GM19351 (cell line): ENCODE measurements at regions not wholly inside any gene's neighbourhood (a gene's known extent, or its start where the extent isn't known, plus 50 kb on each side); places are given as distances from the start of the nearest gene placed in this dataset.

ENCODE experiments used
- ATAC-seq: cut with Tn5 transposase; IDR thresholded peaks from one replicate; pipeline ENCODE4 v1.9.1; 2021; ENCODE audit warnings: mild to moderate bottlenecking, moderate library complexity; ENCODE audit not compliant: unreplicated experiment

DNA sequence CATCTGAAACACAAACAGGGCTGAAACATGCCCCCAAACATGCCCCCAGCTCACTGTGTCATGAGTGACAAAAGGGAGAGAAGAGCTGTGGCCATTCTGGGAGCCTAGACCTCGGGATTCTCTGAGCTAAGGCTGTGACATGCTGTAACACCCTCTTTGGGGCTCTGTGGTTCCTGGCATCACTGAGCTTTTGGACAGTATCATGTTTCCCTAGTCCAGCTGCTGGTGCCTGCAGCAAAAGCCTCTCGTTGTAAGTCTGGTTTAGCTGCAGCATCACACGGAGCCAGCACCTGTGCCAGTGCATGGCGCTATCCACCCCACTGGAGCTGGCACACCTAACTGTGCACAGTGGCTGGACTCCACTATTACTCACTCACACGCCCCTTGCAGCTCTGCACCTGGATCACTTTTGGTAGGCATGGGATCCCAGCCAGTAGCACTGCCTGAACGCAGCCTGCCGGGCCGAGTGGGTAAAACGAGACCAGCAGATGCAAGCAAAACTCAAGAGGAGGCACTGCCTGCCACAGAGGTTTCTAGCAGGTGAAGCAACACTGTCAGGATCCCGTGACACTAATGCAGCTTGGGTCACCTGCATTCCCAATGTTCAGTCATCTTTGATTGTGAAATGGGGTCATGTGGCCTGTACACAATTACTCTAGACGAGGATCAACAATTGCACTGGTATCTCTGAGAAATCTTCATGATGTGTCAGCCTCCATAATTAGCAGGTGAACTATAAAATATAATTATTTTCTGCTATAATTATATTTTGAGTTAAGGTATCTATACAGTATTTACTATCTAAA is 547.2 kb downstream of the ZNF804A start:
- ATAC-seq = no peak

DNA sequence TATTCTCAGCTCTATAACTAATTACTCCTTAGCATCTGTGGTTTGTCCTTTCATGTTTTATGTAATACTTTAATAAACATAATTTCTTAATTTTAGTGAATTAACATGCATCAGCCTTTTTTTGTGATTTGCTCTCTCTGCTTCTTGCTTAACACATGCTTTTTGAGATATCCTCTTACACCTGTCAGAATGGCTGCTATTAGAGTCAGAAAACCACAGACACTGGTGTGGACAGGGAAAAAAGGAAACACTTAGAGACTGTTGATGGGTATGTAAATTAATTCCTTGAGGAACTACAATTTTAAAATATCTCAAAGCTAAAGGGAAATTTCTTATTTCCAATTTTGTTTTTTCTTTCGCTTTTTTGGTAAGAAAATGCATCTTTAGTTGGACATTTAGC is 549.0 kb downstream of the ZNF804A start:
- no peak for ATAC-seq

DNA sequence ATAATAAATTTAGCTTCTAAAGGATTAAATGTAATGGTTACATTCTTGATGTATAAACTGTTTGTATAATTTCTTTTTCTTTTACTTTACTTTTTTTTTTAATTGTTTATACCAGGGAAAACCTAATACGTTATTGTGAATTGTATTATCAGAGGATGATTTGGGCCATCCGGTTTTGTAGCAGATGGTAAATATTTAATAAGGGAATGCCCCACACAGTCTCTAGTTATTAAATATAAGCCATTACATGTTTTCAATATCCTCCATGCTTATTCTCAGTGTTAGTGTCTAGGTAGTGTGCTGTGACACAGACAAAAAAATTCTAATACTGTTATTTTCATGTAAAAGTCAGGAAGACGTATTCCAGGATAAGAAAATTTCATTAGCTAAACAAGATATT is 553.9 kb downstream of the ZNF804A start:
- ATAC-seq = no peak

DNA sequence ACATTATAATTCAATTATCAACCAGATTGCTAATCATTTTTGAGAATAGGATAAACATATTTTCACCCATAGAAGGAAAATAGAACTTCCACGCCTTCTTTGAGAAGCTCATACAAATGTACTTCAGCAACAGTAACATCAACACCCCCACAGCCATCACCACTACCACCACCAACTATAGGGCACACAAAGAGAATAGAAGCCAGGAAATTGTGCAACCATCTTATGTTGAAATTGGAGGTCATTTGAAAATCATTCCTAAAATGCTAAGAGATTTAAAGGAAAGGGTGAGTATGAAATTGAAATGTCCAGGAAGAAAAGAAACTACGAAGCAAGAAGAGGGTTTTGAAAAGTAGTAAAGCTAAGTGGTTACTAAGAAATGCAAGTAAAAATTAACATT is 563.4 kb downstream of the ZNF804A start:
- ATAC-seq = no peak

DNA sequence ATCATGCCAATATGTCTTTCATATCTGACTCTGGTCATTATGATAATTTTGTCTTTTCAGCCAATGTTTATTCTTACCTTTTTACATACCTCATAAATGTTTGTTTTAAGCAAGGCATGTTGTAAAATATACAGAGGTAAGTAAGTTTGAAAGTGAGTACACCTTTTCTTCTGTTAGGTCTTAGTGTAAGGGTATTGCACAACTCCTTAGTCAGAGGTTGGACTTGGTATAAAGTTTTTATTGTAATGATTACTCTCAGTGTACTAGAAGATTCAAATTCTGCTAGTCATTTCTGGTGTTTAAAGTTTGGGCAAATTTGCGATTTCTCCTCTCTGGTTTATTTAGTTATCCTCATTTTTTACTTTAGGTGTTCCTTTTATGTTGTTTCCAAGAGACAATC is 564.3 kb upstream of the FSIP2 start:
- no peak for ATAC-seq

DNA sequence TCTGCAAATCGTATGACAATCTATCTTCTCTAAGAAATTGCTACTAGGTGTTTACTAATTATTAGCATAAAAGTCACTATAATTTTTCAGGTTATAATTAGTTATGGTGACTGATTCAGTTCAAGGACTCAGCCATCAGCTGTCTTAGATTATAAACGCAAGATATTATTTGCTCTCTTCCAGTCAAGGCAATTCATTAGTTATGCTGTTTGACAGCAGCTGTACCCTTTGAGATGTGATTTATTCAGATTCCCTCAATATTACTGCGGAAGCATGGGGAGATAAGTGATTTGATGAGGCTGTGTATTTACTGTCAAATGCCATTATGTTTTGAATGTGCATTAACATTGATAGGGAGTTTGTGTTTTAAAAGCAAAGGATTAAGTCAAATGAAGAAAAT is 558.9 kb upstream of the FSIP2 start:
- ATAC-seq = no peak

DNA sequence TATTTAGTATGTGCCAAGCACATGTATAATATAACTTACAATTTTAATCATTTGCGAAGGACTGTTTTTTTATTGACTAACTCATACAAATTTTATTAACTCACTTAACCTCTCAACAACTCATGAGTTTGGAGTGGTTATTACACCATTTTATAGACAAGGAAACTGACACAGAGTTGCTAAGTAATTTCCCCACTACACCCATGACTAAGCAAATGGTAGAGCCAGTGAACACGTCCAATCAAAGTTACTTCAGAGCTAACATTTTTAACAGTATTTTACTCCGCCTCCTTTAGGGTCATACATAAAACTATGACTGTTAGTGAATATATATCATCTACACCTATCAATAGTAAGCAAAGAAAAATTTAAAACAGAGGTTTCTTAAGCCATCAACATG is 556.7 kb upstream of the FSIP2 start:
- no peak for ATAC-seq

DNA sequence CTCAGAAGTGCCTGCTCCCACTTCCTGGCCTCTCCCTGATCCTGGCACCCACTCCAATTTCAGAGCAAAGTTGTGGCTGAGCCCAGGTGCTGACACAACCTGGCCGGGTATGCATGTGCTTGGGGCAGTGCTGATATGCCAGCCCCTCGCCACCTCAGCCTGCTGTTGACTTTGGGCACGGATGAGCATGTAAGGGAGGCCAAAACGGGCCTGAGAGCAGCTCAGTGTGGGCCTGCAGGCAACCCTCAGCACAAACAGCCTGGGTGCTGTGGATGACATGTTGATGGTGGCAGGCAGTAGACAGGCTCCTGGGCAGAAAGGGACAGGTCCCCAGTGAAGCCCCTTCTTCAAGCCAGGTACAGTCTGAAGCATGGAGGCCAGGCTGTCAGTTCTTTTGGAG is 553.6 kb upstream of the FSIP2 start:
- ATAC-seq = no peak

DNA sequence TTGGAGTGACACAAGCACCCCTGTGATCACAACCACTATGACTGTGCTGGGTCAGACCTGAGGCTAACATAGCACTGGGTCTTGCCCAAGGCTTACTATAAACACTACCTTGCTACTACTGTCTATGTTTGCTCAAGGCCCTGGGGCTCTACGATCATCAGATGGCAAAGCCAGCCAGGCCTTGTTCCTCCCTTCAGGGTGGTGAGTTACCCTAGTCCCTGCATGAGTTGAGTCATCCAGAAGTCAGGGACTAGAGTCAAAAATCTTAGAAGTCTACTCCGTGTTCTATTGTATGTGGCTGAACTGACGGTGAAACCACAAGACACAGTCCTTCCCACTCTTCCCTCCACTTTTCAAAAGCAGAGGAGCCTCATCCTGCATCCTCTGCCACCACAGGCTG is 551.2 kb upstream of the FSIP2 start:
- ATAC-seq = no peak

DNA sequence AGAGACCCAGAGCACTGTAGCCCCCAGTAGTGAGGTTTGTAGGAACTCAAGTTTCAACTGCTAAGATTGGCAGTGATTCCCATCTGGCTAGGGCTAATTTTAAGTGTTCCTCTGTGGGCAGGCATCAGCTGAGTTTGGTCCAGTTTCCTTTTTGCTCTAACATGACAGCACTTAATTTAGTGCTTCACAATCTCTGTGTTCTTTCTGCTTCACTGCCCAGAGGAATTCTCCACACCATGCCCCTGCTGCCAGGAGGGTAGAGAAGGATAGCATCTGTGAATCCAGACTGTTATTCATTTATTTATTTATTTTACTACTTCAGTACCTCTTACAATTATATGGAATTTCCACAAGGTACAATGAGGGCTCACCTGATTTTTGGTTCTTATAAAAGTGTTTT is 549.9 kb upstream of the FSIP2 start:
- no peak for ATAC-seq

DNA sequence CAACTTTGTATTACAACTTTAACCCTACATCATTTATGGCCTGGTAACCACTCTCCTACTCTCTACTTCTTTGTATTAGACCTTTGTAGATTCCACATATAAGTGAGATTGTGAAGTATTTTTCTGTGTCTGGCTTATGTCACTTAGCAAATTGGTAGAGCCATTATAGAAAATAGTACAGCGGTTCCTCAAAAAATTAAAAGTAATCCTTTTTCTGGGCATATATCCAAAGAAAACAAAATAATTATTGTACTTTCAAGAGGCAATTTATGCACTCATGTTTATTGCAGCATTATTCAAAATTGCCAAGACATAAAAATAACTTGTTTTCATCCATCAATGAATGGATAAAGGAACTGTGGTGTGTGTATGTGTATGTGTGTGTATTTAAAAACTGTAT is 537.5 kb upstream of the FSIP2 start:
- no peak for ATAC-seq

DNA sequence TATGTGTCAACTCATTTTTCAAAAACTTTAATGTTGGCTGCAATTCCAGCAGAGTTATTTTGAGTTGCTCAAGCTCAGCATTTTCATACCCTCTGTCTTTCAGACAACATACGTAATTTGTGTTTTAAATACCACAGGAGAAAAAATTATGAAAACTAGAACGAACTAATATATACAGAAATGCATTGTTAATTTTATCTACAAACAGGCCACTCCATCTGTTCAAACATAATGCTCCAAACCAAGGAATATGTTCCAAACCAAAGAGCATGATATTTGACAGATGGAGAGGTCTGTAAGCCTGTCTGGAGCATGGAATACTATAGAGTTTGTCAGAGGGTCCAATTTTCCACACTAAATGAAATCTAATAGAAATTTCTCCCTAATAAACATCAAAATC is 536.2 kb upstream of the FSIP2 start:
- ATAC-seq = no peak

DNA sequence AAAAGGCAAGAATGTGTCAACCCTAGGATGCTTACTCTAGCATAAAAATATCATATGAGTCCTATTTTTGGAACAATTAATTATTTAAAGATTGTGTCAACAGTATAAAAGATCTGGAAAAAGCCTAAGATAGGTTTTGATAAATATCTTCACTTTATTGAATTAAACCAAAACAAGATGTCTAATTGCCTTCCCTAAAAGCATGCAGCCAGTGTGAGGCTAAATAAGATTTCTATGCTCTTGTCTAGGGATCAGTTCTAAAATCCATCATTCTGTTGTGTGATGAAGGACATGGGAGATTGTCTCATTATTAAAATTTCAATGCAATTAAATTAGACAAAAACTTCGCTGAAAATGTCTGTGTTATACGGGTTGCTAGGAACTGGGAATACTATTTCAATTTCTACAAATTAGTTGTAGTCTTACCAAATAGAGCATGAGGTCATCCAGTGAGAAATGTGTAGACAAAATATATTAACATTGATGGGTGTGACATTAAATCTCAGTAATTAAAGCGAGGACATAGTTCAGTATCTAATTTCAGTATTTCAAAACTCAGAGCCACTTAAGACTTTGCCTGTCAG is 535.6 kb upstream of the FSIP2 start:
- ATAC-seq = no peak

DNA sequence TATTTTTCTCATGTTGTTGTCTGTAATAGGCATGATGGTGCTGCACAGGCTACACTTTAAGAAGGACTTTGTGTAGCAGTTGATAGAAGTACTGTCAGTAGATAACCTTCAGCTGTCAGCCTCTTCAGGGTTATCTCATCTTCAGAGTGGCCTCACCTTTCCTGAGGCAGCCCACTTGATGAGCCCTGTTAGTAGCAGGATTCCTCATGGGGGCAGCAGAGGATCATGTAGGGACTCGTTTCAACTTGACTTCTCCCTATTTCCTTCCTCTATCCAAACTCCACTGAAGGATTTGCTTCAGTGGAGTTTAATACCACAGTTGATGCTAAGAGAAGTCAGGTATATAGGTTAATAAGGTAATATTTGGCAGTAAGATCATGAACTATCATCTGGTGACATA is 530.3 kb upstream of the FSIP2 start:
- no peak for ATAC-seq

DNA sequence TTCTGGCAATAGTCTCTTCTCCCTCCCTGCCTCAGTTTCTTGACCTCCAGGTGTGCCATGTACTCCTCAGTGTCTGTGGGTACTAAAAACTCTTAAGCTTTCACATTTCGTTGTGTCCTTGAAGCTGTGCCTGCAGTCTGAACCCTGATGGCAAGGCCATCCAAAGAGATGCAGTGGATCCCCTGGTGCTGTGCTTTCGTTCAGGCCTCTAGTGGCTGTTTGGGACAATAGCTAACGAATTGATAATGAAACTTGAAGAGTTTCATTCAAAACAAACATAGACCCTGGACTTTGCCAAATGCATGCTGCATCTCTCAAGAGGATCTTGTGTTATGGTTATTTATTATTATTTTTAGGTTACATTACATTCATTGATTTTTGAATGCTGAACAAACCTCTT is 523.1 kb upstream of the FSIP2 start:
- ATAC-seq = no peak

DNA sequence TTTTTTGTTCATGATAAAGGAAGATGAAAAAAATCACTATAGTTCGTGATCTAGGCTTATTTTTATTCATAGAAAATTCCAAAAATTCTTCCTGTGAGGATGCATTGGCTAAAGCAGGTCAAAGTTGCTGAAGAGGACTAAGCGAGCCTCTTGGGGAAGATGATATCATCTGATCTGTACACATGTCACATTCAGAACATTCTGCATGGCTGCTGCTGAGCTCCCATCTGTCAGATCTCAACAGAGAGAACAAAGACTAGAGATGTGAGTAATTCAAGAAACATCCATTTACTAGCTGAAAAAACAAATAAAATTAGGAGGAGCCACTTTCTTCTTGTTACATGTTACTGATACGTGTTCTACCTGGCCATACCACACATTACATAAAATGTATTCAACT is 518.6 kb upstream of the FSIP2 start:
- ATAC-seq = no peak

DNA sequence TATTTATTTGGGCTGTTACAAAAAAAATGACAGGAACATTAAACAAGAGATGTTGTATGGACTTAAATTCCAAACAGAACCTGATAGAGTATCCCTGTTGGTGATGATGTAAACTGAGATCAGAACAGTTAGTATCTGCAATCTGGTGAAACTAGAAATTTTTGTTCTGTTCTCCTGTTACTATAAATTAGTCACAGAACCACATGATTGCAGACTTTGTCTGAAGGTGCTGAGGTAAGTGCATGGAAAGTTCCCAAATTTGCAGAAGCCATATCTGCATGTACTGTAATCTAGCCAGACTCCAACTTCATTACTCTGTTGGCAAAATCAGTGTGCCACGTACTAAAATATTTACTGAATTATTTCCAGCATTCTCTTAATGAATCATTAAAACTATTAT is 516.3 kb upstream of the FSIP2 start:
- ATAC-seq = no peak

DNA sequence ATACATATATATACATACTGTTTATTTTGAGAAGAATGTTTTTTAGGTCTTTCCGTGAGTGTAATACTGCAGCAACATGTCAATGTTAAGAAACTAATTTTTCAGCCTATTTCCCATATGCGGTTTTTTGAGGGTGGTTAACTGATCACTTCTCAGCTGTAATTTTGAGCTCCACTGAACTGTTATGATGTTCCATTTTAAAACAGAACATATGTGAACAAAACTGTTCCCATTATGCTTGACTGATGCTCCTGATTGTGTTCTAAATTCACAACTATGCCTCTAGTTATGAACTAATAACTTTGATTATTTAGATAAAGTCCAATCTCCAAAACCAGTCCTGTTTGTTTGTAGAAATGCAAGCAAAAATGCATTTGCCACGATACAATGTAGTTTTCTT is 511.2 kb upstream of the FSIP2 start:
- ATAC-seq = no peak

DNA sequence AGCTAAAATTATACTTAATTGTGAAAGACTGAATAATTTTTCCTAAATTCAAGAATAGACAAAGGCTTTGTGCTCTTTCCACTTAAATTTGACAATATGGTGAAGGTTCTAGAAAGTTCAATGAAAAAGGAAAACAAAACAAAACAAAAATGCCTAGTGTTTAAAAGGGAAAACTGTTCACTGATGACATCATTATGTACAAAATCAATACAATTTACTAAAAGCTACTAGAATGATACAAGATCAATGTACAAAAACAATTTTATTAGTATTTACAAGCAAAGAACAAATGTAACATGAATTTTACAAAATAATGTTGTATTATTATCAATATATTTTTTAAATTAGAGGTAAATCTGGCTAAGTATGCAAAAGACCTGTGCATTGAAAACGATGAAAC is 499.1 kb upstream of the FSIP2 start:
- no peak for ATAC-seq

DNA sequence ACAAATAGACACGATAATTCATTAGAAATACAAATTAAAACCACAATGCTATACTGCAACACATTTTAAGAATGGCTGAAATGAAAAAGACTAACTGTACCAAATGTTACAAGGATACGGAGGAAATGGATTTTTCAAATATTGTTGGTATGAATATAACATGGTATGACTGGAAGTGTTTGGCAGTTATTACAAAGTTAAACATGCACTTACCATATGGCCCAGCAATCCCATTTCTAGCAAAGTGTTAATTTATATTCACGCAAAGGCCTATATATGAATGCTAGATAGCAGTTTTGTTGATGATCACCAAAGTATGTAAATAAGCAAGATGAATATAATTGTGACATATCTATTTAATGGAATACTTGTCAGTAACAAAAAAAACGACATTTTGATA is 497.8 kb upstream of the FSIP2 start:
- no peak for ATAC-seq

DNA sequence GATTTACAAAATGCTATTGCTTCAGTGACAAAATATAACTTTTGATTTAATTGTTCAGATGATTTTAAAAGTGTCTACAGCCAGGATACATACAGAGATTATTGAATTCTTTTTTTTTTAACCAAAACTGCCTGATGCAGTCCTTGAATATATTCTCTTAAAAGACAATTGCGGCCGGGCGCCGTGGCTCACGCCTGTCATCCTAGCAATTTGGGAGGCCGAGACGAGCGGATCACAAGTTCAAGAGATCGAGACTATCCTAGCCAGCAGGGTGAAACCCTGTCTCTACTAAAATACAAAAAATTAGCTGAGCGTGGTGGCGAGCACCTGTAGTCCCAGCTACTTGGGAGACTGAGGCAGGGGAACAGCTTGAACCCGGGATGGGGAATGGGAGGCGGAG is 497.0 kb upstream of the FSIP2 start:
- ATAC-seq = no peak

DNA sequence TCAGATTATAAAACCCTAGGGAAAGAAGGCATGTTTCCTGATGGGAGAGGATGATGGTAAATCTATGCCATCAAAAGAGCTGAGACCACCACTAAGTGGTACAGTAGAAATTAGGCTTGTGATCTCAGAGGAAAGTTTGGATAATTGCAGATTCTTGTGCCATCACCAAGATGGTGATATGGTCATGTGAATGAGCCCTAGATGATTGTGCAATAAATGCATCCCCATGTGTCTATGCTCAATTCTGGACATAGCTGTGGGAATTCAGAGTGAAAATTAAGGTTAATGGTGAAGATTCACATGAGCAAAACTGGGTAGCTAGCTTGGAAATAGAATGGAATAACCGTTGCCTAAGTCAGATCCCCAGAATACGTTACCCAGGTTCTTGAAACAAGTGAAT is 496.1 kb upstream of the FSIP2 start:
- no peak for ATAC-seq

DNA sequence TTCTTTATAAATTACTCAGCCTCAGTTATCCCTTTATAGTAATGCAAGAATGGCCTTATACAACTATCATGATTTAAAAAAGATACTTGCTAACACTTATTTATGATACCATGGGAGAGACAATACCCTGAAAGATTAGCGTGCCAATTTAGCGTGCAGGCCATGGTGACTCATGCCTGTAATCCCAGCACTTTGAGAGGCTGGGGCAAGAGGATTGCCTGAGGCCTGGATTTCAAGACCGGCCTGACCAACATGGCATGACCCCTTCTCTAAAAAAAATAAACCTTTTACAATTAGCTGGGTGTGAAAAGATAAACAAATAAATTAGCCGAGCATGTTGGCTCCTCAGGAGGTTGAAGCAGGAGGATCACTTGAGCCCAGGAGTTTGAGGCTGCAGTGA is 493.4 kb upstream of the FSIP2 start:
- no peak for ATAC-seq
